Testis (tissue), 2 donors: ENCODE measurements at regions not wholly inside any gene's neighbourhood (a gene's known extent, or its start where the extent isn't known, plus 50 kb on each side); places are given as distances from the start of the nearest gene placed in this dataset.

Experiments
- CTCF ChIP-seq, 3 experiments: fragments of 450-650 bp in 2 of 3; fragments of 200-600 bp in 1 of 3; sonication (generic) in 1 of 3; IDR thresholded peaks; one replicate each; pipeline ENCODE4 v1.5.1; 2016 to 2019; ENCODE audit warnings: antibody characterized with exemption in 3 of 3, mild to moderate bottlenecking in 2 of 3, moderate library complexity in 1 of 3
- POLR2A ChIP-seq: fragments of 450-650 bp; IDR thresholded peaks from one replicate; pipeline ENCODE4 v1.6.1; 2017; ENCODE audit warnings: antibody characterized with exemption, mild to moderate bottlenecking, moderate library complexity

GRCh38 chr2:172259827-172260226 lies 157.1 kb upstream of the DLX2 start:
- no peak for TF ChIP-seq CTCF (IDR thresholded peaks at IDR 0.05)
- no peak for TF ChIP-seq POLR2A
